Panc1 (cell line): ENCODE measurements at regions not wholly inside any gene's neighbourhood (a gene's known extent, or its start where the extent isn't known, plus 50 kb on each side); places are given as distances from the start of the nearest gene placed in this dataset.

Experiments
- ATAC-seq: fragments of 200-7000 bp; cut with Tn5 transposase; 2 replicates; pipeline ENCODE4 v1.9.1; 2020; ENCODE audit warnings: mild to moderate bottlenecking, moderate library complexity
- BruUV-seq: library from RNA; stranded (reverse); fragments of 400-500 nt; replicated peaks from 2 replicates; lab custom pipeline; 2021; lab: Mats Ljungman, UMichigan
- CTCF ChIA-PET: fragments of 300-600 bp; sonication (Branson Sonifier 250); formaldehyde crosslinking; loops from one replicate; lab custom pipeline; 2022; ENCODE audit warnings: antibody characterized with exemption; lab: Charles Lee
- POLR2A ChIA-PET: fragments of 300-600 bp; sonication (Branson Sonifier 250); formaldehyde crosslinking; loops from one replicate; lab custom pipeline; 2022; ENCODE audit warnings: antibody characterized with exemption; lab: Charles Lee
- DNase-seq: peaks from one replicate; pipeline ENCODE4 v3.0.0-alpha.2; 2010; ENCODE audit warnings: low read depth, low spot score
- H3K27ac ChIP-seq: 2 replicates; pipeline ENCODE4 v1.5.1; 2011; ENCODE audit warnings: mild to moderate bottlenecking, low read length, inconsistent platforms
- H3K27me3 ChIP-seq: fragments of 200-500 bp; sonication (Bioruptor generic); 2 replicates; pipeline ENCODE4 v1.6.0; 2014; ENCODE audit warnings: low read length, inconsistent platforms; ENCODE audit not compliant: control insufficient read depth, insufficient read depth
- H3K36me3 ChIP-seq: fragments of 200-500 bp; sonication (Bioruptor generic); 2 replicates; pipeline ENCODE4 v1.5.1; 2014; ENCODE audit warnings: inconsistent platforms, mild to moderate bottlenecking, low read length, moderate library complexity; ENCODE audit not compliant: control insufficient read depth, insufficient read depth
- H3K4me1 ChIP-seq: 2 replicates; pipeline ENCODE4 v1.5.1; 2011; ENCODE audit warnings: inconsistent platforms, mild to moderate bottlenecking, low read length, moderate library complexity; ENCODE audit not compliant: control insufficient read depth, insufficient read depth
- H3K4me3 ChIP-seq, 2 experiments: 2 replicates each; pipeline ENCODE4 v1.5.1; 2011 to 2012; ENCODE audit warnings: low read depth in 2 of 2, low read length in 2 of 2, mild to moderate bottlenecking in 2 of 2, inconsistent platforms in 1 of 2, moderate library complexity in 1 of 2
- H3K9me3 ChIP-seq: fragments of 200-500 bp; sonication (Bioruptor generic); 2 replicates; pipeline ENCODE4 v1.5.1; 2014; ENCODE audit warnings: low read depth, mild to moderate bottlenecking, inconsistent platforms, low read length, moderate library complexity; ENCODE audit not compliant: control insufficient read depth, insufficient read depth
- CTCF ChIP-seq: fragments of 450-650 bp; IDR thresholded peaks from 2 replicates; pipeline ENCODE4 v1.5.1; 2017; ENCODE audit warnings: mild to moderate bottlenecking
- POLR2AphosphoS5 ChIP-seq: IDR thresholded peaks from 2 replicates; pipeline ENCODE4 v1.6.1; 2012; ENCODE audit warnings: mild to moderate bottlenecking, low read depth, low read length, moderate library complexity
- SIN3A ChIP-seq: IDR thresholded peaks from 2 replicates; pipeline ENCODE4 v1.6.1; 2012; ENCODE audit warnings: low read depth, mild to moderate bottlenecking, low read length, moderate library complexity, borderline replicate concordance; ENCODE audit not compliant: insufficient read depth
- TCF7L2 ChIP-seq: IDR thresholded peaks from 2 replicates; pipeline ENCODE4 v1.6.1; 2011; ENCODE audit warnings: mild to moderate bottlenecking, low read depth, low read length, inconsistent platforms
- in situ Hi-C: cut with HindIII; loops from 2 replicates; pipeline ENCODE4 v1.10.0; 2016; ENCODE audit warnings: low sequenced_read_pairs, low pct_unique_long_range_greater_than_20kb
- intact Hi-C: fragments of 100-400 bp; cut with micrococcal nuclease; formaldehyde crosslinking; loops from one replicate; pipeline ENCODE4 v1.10.0; 2022; ENCODE audit not compliant: unreplicated experiment
- TF ChIP-seq, protein P1 (sequence below), 2 experiments: IDR thresholded peaks; 2 replicates each; pipeline ENCODE4 v1.6.1; 2011 to 2012; ENCODE audit warnings: low read depth in 2 of 2, control low read depth in 1 of 2, low read length in 1 of 2, mild to moderate bottlenecking in 1 of 2, moderate library complexity in 1 of 2; ENCODE audit not compliant: insufficient read depth in 1 of 2

DNA sequence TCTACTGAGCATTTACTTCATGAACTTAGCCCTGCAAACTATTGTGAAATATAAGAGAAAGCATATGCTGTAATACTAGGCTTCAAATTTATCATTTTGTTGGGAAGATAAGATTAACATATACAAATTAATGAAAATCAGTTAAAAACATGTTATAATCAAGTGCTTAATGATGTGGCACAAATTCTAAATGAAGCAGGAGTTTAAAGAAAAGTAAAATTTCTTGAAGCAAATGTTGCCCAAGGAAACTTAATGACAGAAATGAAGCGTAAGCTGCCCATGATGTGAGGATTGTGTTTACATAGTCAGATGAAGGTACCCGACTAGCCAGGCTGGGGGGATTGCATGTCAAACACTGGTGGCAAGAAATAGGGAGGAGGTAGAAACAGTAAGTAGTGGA is 103.1 kb upstream of the GAP43 start:
- H3K27ac ChIP-seq = no peak overlapping the region
- CTCF ChIA-PET = no interaction called here
- in situ Hi-C loops (no loop called here), intact Hi-C loops (no loop called here)
- no peak for DNase-seq
- no peaks in the 10 kb centered on the region for H3K27me3 ChIP-seq
- H3K9me3 ChIP-seq = no peaks in the 10 kb centered on the region
- no peaks in the 10 kb centered on the region for H3K4me1 ChIP-seq
- POLR2A ChIA-PET = no interaction called here
- H3K4me3 ChIP-seq = no peak overlapping the region
- BruUV-seq = no TSS peak
- no peaks in the 10 kb centered on the region for H3K36me3 ChIP-seq
- TF ChIP-seq POLR2AphosphoS5 (no peak), TCF7L2 (no peak), SIN3A (no peak)
- no peak for ATAC-seq

GRCh38 chr3:115520651-115521245 is 102.6 kb upstream of the GAP43 start:
- no peaks in the 10 kb centered on the region for H3K9me3 ChIP-seq
- H3K36me3 ChIP-seq = no peaks in the 10 kb centered on the region
- BruUV-seq = no TSS peak
- H3K27me3 ChIP-seq = no peaks in the 10 kb centered on the region
- in situ Hi-C loops (no loop called here), intact Hi-C loops (no loop called here)
- TF ChIP-seq POLR2AphosphoS5 = no peak
- TF ChIP-seq, protein P1, sequence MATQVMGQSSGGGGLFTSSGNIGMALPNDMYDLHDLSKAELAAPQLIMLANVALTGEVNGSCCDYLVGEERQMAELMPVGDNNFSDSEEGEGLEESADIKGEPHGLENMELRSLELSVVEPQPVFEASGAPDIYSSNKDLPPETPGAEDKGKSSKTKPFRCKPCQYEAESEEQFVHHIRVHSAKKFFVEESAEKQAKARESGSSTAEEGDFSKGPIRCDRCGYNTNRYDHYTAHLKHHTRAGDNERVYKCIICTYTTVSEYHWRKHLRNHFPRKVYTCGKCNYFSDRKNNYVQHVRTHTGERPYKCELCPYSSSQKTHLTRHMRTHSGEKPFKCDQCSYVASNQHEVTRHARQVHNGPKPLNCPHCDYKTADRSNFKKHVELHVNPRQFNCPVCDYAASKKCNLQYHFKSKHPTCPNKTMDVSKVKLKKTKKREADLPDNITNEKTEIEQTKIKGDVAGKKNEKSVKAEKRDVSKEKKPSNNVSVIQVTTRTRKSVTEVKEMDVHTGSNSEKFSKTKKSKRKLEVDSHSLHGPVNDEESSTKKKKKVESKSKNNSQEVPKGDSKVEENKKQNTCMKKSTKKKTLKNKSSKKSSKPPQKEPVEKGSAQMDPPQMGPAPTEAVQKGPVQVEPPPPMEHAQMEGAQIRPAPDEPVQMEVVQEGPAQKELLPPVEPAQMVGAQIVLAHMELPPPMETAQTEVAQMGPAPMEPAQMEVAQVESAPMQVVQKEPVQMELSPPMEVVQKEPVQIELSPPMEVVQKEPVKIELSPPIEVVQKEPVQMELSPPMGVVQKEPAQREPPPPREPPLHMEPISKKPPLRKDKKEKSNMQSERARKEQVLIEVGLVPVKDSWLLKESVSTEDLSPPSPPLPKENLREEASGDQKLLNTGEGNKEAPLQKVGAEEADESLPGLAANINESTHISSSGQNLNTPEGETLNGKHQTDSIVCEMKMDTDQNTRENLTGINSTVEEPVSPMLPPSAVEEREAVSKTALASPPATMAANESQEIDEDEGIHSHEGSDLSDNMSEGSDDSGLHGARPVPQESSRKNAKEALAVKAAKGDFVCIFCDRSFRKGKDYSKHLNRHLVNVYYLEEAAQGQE (IDR thresholded peaks at IDR 0.05; ENCODE audit: insufficient read depth in 1 of 2, low read depth in 2 of 2, low read length in 1 of 2) = no peak
- TF ChIP-seq CTCF = no peak
- TF ChIP-seq SIN3A = no peak
- no peak for TF ChIP-seq TCF7L2
- no peak for ATAC-seq
- H3K4me3 ChIP-seq = no peak overlapping the region
- ChIA-PET POLR2A (no interaction called here), CTCF (no interaction called here)
- DNase-seq = no peak
- no peak overlapping the region for H3K27ac ChIP-seq
- H3K4me1 ChIP-seq = no peaks in the 10 kb centered on the region

- Histone ChIP-seq H3K4me3 (no peak overlapping the region), H3K4me1 (no peaks in the 10 kb centered on the region), H3K27ac (no peak overlapping the region), H3K27me3 (no peaks in the 10 kb centered on the region), H3K36me3 (no peaks in the 10 kb centered on the region), H3K9me3 (no peaks in the 10 kb centered on the region)
- DNase-seq (no peak), ATAC-seq (no peak)
- BruUV-seq = no TSS peak
- in situ Hi-C loops (no loop called here), intact Hi-C loops (no loop called here)
- TF ChIP-seq, protein P1 (IDR thresholded peaks at IDR 0.05; ENCODE audit: insufficient read depth in 1 of 2, low read depth in 2 of 2, low read length in 1 of 2) = no peak
- TF ChIP-seq TCF7L2 (no peak), SIN3A (no peak), POLR2AphosphoS5 (no peak), CTCF (no peak)
- CTCF ChIA-PET = no interaction called here
- POLR2A ChIA-PET = no interaction called here
Observed at GRCh38 chr3:115523458-115523857, 99.9 kb upstream of the GAP43 start.
